KMS-11 (cell line): ENCODE measurements at regions not wholly inside any gene's neighbourhood (a gene's known extent, or its start where the extent isn't known, plus 50 kb on each side); places are given as distances from the start of the nearest gene placed in this dataset.

Experiments
- H2AFZ ChIP-seq: fragments of 200-600 bp; sonication (generic); 2 replicates; pipeline ENCODE4 v1.6.1; 2016; ENCODE audit warnings: antibody characterized with exemption, mixed run types, low read depth
- H3K27ac ChIP-seq: fragments of 200-600 bp; sonication (generic); 2 replicates; pipeline ENCODE4 v1.6.1; 2016; ENCODE audit warnings: mild to moderate bottlenecking, mixed run types
- H3K27me3 ChIP-seq: fragments of 200-600 bp; sonication (generic); 2 replicates; pipeline ENCODE4 v1.6.1; 2017; ENCODE audit warnings: mild to moderate bottlenecking, low read depth, mixed run types, moderate library complexity; ENCODE audit not compliant: insufficient read depth
- H3K36me3 ChIP-seq: fragments of 200-600 bp; sonication (generic); 2 replicates; pipeline ENCODE4 v1.6.1; 2017; ENCODE audit warnings: mild to moderate bottlenecking, mixed run types; ENCODE audit not compliant: insufficient read depth
- H3K4me1 ChIP-seq: fragments of 200-600 bp; sonication (generic); 2 replicates; pipeline ENCODE4 v1.6.1; 2016; ENCODE audit warnings: mild to moderate bottlenecking, low read depth, mixed run types; ENCODE audit not compliant: poor library complexity, severe bottlenecking
- H3K4me2 ChIP-seq: fragments of 200-600 bp; sonication (generic); 2 replicates; pipeline ENCODE4 v1.7.0; 2016; ENCODE audit warnings: mild to moderate bottlenecking, mixed run types
- H3K4me3 ChIP-seq: fragments of 200-600 bp; sonication (generic); IDR thresholded peaks from 2 replicates; pipeline ENCODE4 v1.6.1; 2017; ENCODE audit warnings: low read depth, low read length, mixed read lengths; ENCODE audit not compliant: insufficient read depth
- H3K79me2 ChIP-seq: fragments of 200-600 bp; sonication (generic); 2 replicates; pipeline ENCODE4 v1.6.1; 2016; ENCODE audit warnings: low read depth, mixed run types; ENCODE audit not compliant: insufficient read depth
- H3K9ac ChIP-seq: fragments of 200-600 bp; sonication (generic); 2 replicates; pipeline ENCODE4 v1.6.1; 2016; ENCODE audit warnings: mild to moderate bottlenecking, mixed run types
- H4K20me1 ChIP-seq: fragments of 200-600 bp; sonication (generic); 2 replicates; pipeline ENCODE4 v1.6.1; 2016; ENCODE audit warnings: mild to moderate bottlenecking, mixed run types; ENCODE audit not compliant: insufficient read depth
- TF ChIP-seq, protein P1 (sequence below): fragments of 200-600 bp; sonication (generic); conservative IDR thresholded peaks from 2 replicates; pipeline ENCODE4 v1.6.1; 2017; ENCODE audit warnings: low read depth, mild to moderate bottlenecking, antibody characterized with exemption, low read length, moderate library complexity, mixed read lengths

DNA sequence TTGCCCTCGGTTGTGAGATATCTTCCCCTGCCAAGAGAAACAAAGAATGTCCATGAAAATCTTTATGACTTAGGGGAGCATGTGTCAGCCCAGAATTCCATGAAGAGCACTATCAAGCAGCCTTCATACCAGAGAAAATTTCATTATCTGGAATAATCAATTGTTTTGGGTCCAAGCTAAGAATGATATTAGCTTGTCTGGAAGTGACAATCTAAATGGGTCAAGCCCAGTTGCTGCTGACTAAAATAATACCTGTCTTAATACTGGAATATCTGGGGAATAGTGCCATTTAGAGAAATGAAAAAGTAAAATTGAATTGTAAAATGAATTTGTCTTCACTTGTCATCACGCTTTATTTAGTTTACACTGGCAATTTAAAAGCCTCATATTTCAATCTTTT, 407.4 kb downstream of the PLA2G4A start:
- Histone ChIP-seq H3K27ac (no peak overlapping the region), H3K4me2 (no peak overlapping the region), H2AFZ (no peak overlapping the region), H3K36me3 (no peaks in the 10 kb centered on the region), H3K27me3 (no peaks in the 10 kb centered on the region), H3K4me3 (peak overlapping the region; percentile 33), H3K4me1 (peaks cover 2% of the 10 kb centered on the region), H3K9ac (no peak overlapping the region), H4K20me1 (no peaks in the 10 kb centered on the region), H3K79me2 (no peaks in the 10 kb centered on the region; the same call in 1 of the 2 replicates)
- TF ChIP-seq, protein P1, sequence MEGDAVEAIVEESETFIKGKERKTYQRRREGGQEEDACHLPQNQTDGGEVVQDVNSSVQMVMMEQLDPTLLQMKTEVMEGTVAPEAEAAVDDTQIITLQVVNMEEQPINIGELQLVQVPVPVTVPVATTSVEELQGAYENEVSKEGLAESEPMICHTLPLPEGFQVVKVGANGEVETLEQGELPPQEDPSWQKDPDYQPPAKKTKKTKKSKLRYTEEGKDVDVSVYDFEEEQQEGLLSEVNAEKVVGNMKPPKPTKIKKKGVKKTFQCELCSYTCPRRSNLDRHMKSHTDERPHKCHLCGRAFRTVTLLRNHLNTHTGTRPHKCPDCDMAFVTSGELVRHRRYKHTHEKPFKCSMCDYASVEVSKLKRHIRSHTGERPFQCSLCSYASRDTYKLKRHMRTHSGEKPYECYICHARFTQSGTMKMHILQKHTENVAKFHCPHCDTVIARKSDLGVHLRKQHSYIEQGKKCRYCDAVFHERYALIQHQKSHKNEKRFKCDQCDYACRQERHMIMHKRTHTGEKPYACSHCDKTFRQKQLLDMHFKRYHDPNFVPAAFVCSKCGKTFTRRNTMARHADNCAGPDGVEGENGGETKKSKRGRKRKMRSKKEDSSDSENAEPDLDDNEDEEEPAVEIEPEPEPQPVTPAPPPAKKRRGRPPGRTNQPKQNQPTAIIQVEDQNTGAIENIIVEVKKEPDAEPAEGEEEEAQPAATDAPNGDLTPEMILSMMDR, result no peak

DNA sequence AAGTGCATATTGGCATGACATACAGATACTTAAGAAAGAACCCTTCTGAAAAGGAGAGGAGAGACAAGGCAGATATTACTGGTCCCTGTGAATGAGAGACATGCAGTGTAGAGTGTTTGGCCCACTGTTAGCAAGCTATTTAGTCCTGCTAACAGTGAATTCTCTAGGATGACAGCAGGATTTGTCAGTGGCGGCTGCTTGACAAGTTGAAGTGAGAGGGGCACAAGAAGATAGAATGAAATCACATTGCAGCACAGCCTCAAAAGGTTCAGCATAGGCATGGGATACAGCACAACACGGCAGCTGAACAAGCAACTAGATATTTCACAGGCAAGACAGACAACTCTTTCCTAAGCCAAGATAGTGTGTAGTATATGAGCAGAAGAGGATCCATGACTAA, 407.9 kb downstream of the PLA2G4A start:
- Histone ChIP-seq H3K4me2 (no peak overlapping the region), H4K20me1 (no peaks in the 10 kb centered on the region), H3K36me3 (no peaks in the 10 kb centered on the region), H3K27ac (no peak overlapping the region), H2AFZ (no peak overlapping the region), H3K4me3 (peak overlapping the region; percentile 33), H3K79me2 (no peaks in the 10 kb centered on the region; the same call in 1 of the 2 replicates), H3K4me1 (peaks cover 7% of the 10 kb centered on the region), H3K9ac (no peak overlapping the region), H3K27me3 (no peaks in the 10 kb centered on the region)
- TF ChIP-seq, protein P1, result no peak

DNA sequence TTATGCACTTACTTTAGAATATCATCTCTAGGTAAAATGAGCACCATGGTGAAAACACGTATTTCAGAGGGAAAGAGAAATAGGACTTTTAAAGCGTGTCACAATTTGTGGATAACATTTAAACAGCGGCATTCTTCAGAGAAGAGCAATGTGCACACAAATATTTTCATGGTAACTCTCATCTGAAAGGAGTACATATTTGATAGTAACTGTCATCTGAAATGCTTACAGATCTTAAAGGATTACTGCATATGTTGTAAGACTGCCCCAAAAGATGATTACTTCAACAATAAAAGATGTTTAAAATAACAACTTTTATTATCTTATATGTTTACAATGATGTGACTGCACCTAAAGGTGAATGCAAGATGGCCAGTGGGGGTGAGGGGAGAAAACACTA, 408.8 kb downstream of the PLA2G4A start:
- Histone ChIP-seq H3K4me2 (no peak overlapping the region), H2AFZ (no peak overlapping the region), H3K4me1 (peaks cover 15% of the 10 kb centered on the region), H3K4me3 (no peak overlapping the region), H3K36me3 (no peaks in the 10 kb centered on the region), H3K27ac (no peak overlapping the region), H4K20me1 (no peaks in the 10 kb centered on the region), H3K79me2 (no peaks in the 10 kb centered on the region; the same call in 1 of the 2 replicates), H3K9ac (no peak overlapping the region), H3K27me3 (no peaks in the 10 kb centered on the region)
- TF ChIP-seq, protein P1, result no peak

DNA sequence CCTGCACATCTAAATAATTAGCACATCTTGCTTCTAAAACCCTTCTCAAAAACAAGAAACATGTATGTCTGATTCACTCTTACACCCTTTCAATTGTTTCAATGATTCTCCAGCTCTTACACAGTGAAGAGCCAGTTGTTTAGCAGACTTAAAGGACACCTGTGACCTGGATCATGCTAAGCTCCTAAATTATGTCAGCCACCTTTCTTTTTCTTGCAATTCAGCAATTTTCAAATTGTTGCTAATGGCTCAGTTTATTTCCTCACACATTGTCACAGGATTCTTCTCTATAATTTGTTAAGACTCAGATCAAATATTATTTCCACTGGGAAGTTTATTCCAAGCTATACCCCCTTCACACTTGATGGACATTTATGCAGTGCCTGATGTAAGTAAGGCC, 413.2 kb downstream of the PLA2G4A start:
- Histone ChIP-seq H2AFZ (no peak overlapping the region), H3K27me3 (no peaks in the 10 kb centered on the region), H4K20me1 (no peaks in the 10 kb centered on the region), H3K27ac (no peak overlapping the region; the same call in 1 of the 2 replicates), H3K4me1 (peaks cover 51% of the 10 kb centered on the region), H3K9ac (no peak overlapping the region), H3K4me2 (peak overlapping the region; percentile 32), H3K36me3 (no peaks in the 10 kb centered on the region), H3K79me2 (no peaks in the 10 kb centered on the region; the same call in 1 of the 2 replicates), H3K4me3 (no peak overlapping the region)
- TF ChIP-seq, protein P1, result no peak
